CD14-positive monocyte (primary cell): ENCODE measurements at regions not wholly inside any gene's neighbourhood (a gene's known extent, or its start where the extent isn't known, plus 50 kb on each side); places are given as distances from the start of the nearest gene placed in this dataset.

Experiments
- DNase-seq, 3 donors: peaks; one replicate each; pipeline ENCODE4 v3.0.0-alpha.2; 2011 to 2022
- H2AFZ ChIP-seq: 2 replicates; pipeline ENCODE4 v1.6.0; 2012; ENCODE audit warnings: mild to moderate bottlenecking, low read depth, low read length, inconsistent platforms; ENCODE audit not compliant: insufficient read depth, poor library complexity, severe bottlenecking
- H3K27ac ChIP-seq, 2 donors: 1 replicate in 1 of 2; 2 replicates in 1 of 2; pipeline ENCODE4 v1.5.1; 2012 to 2013; ENCODE audit warnings: low read length in 2 of 2, control low read depth in 1 of 2, inconsistent platforms in 1 of 2, low read depth in 1 of 2, mild to moderate bottlenecking in 1 of 2
- H3K27me3 ChIP-seq, 2 donors: one replicate each; pipeline versions ENCODE4 v1.6.0 to v1.6.1; 2011 to 2013; ENCODE audit warnings: low read length in 2 of 2; ENCODE audit not compliant: control insufficient read depth in 2 of 2, insufficient read depth in 2 of 2
- H3K36me3 ChIP-seq, 2 donors: replicated peaks in 1 of 2; 1 replicate in 1 of 2; 2 replicates in 1 of 2; pipeline versions ENCODE4 v1.5.1 to v1.6.1; 2012 to 2013; ENCODE audit warnings: low read length in 2 of 2, control low read depth in 1 of 2, inconsistent platforms in 1 of 2, mild to moderate bottlenecking in 1 of 2; ENCODE audit not compliant: insufficient read depth in 2 of 2, control insufficient read depth in 1 of 2
- H3K4me1 ChIP-seq, 2 donors: 1 replicate in 1 of 2; 2 replicates in 1 of 2; pipeline versions ENCODE4 v1.5.1 to v1.6.1; 2012 to 2013; ENCODE audit warnings: low read length in 2 of 2, control low read depth in 1 of 2, inconsistent platforms in 1 of 2, mild to moderate bottlenecking in 1 of 2, moderate library complexity in 1 of 2; ENCODE audit not compliant: insufficient read depth in 2 of 2, control insufficient read depth in 1 of 2
- H3K4me2 ChIP-seq: replicated peaks from 2 replicates; pipeline ENCODE3; 2012; ENCODE audit warnings: low read length, moderate library complexity, mild to moderate bottlenecking; ENCODE audit not compliant: poor library complexity, severe bottlenecking; ENCODE audit errors: extremely low read depth
- H3K4me3 ChIP-seq, 3 experiments: fragments of 200-600 bp in 1 of 3; sonication (generic) in 1 of 3; replicated peaks in 1 of 3; 1 replicate in 2 of 3; 2 replicates in 1 of 3; pipeline ENCODE4 v1.5.1; 2011 to 2013; ENCODE audit warnings: low read length in 3 of 3, mild to moderate bottlenecking in 3 of 3, control low read depth in 2 of 3, low read depth in 2 of 3, inconsistent platforms in 1 of 3, moderate library complexity in 1 of 3
- H3K79me2 ChIP-seq: 2 replicates; pipeline ENCODE4 v1.6.0; 2012; ENCODE audit warnings: mild to moderate bottlenecking, control low read depth, inconsistent platforms, low read length, moderate library complexity; ENCODE audit not compliant: insufficient read depth
- H3K9ac ChIP-seq: 2 replicates; pipeline ENCODE4 v1.6.0; 2017; ENCODE audit warnings: low read length, mild to moderate bottlenecking; ENCODE audit not compliant: insufficient read depth, poor library complexity, severe bottlenecking
- H3K9me3 ChIP-seq, 2 donors: replicated peaks in 1 of 2; 1 replicate in 1 of 2; 2 replicates in 1 of 2; pipeline versions ENCODE4 v1.5.1 to v1.6.1; 2012 to 2013; ENCODE audit warnings: low read length in 2 of 2, control low read depth in 1 of 2; ENCODE audit not compliant: control insufficient read depth in 1 of 2, insufficient read depth in 1 of 2
- H4K20me1 ChIP-seq: 2 replicates; pipeline ENCODE4 v1.6.0; 2012; ENCODE audit warnings: mild to moderate bottlenecking, low read length, control low read depth, moderate library complexity; ENCODE audit not compliant: insufficient read depth
- H3K27ac Mint-ChIP-seq, 7 donors: one replicate each; pipeline ENCODE4 v1.8.0; 2020; ENCODE audit warnings: mild to moderate bottlenecking in 7 of 7, mixed read lengths in 7 of 7, moderate library complexity in 6 of 7, inconsistent platforms in 2 of 7
- H3K27me3 Mint-ChIP-seq, 3 donors: one replicate each; pipeline ENCODE4 v1.8.0; 2021 to 2022; ENCODE audit warnings: low read depth in 3 of 3, mild to moderate bottlenecking in 3 of 3, mixed read lengths in 3 of 3, moderate library complexity in 3 of 3, inconsistent platforms in 1 of 3
- H3K36me3 Mint-ChIP-seq, 2 donors: one replicate each; pipeline ENCODE4 v1.8.0; 2020; ENCODE audit warnings: mixed read lengths in 2 of 2, inconsistent platforms in 1 of 2, mild to moderate bottlenecking in 1 of 2
- H3K4me1 Mint-ChIP-seq: one replicate; pipeline ENCODE4 v1.8.0; 2020; ENCODE audit warnings: mild to moderate bottlenecking, mixed read lengths
- H3K4me3 Mint-ChIP-seq, 2 donors: one replicate each; pipeline ENCODE4 v1.8.0; 2020; ENCODE audit warnings: mild to moderate bottlenecking in 2 of 2, mixed read lengths in 2 of 2, moderate library complexity in 1 of 2
- H3K9me3 Mint-ChIP-seq, 7 donors: one replicate each; pipeline ENCODE4 v1.8.0; 2020 to 2022; ENCODE audit warnings: mixed read lengths in 7 of 7, mild to moderate bottlenecking in 6 of 7, moderate library complexity in 6 of 7, inconsistent platforms in 2 of 7
- WGBS: methylation state at CpG from one replicate; pipeline ENCODE4 v1.1.5; 2013; ENCODE audit warnings: missing lambda C conversion rate; ENCODE audit not compliant: insufficient coverage; 5-methylcytosine and 5-hydroxymethylcytosine counted together
- intact Hi-C, 2 donors: fragments of 100-400 bp; cut with micrococcal nuclease; formaldehyde crosslinking; loops; one replicate each; pipeline versions ENCODE4 v1.15.0 to v1.15.1; 2023
- TF ChIP-seq, protein P1 (sequence below): fragments of 200-600 bp; IDR thresholded peaks from one replicate; pipeline ENCODE4 v1.8.0; 2022; ENCODE audit warnings: antibody characterized with exemption, mild to moderate bottlenecking

DNA sequence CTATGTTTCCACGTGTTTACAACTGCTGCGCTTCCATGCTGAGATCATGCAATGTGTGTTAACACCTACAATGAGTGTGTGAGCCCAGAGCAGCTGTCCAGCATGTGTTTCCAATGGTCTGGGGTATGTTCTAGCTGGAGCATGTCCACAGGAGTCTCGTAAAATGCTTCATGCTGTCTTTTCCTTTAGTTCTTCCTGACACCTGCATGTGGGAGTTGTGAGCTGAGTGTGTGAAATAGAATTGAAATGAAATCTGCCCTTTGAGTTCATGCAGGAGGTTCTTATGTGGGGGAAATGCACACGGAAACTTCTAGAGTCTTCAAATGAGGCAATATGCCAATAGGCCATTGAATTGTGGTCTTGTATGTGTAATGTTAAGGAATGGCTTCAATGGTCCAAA is 205.1 kb downstream of the RND3 start:
- no peaks in the 10 kb centered on the region for H3K27me3 Mint-ChIP-seq
- Histone ChIP-seq H4K20me1 (no peaks in the 10 kb centered on the region), H3K27me3 (no peaks in the 10 kb centered on the region), H3K79me2 (no peaks in the 10 kb centered on the region), H2AFZ (no peak overlapping the region), H3K4me3 (no peak overlapping the region), H3K36me3 (no peaks in the 10 kb centered on the region), H3K4me1 (no peaks in the 10 kb centered on the region), H3K27ac (no peak overlapping the region), H3K9me3 (peaks cover 7 to 16% of the 10 kb centered on the region in 2 donors), H3K9ac (no peak overlapping the region), H3K4me2 (no peak overlapping the region)
- intact Hi-C loops = no loop called here
- H3K9me3 Mint-ChIP-seq = peaks cover 2 to 12% (median 5%) of the 10 kb centered on the region in 7 donors
- H3K4me1 Mint-ChIP-seq = no peaks in the 10 kb centered on the region
- 100% methylated on average over 2 of the region's 4 CpGs for WGBS
- no peak for DNase-seq
- TF ChIP-seq, protein P1, sequence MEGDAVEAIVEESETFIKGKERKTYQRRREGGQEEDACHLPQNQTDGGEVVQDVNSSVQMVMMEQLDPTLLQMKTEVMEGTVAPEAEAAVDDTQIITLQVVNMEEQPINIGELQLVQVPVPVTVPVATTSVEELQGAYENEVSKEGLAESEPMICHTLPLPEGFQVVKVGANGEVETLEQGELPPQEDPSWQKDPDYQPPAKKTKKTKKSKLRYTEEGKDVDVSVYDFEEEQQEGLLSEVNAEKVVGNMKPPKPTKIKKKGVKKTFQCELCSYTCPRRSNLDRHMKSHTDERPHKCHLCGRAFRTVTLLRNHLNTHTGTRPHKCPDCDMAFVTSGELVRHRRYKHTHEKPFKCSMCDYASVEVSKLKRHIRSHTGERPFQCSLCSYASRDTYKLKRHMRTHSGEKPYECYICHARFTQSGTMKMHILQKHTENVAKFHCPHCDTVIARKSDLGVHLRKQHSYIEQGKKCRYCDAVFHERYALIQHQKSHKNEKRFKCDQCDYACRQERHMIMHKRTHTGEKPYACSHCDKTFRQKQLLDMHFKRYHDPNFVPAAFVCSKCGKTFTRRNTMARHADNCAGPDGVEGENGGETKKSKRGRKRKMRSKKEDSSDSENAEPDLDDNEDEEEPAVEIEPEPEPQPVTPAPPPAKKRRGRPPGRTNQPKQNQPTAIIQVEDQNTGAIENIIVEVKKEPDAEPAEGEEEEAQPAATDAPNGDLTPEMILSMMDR = no peak
- H3K36me3 Mint-ChIP-seq = no peaks in the 10 kb centered on the region
- H3K4me3 Mint-ChIP-seq = no peak overlapping the region
- H3K27ac Mint-ChIP-seq = no peak overlapping the region

DNA sequence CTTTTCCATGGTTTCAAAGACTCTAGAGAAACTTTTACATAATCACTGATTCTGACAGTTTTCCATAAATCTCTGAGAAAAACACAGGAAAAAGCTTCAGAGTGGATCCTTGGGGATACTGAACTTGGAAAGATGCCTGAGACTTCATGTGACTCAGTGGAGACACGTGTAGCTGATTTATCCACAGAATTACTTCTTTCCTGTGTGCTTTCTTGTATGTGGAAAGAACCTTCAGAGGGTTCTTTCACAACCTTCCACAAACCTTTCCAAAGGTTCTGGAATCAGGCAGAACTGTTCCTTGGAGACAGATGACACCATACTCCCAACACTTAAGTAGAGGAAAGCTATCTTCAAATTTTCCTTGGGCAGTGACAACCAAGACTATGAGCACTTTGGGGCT is 207.2 kb downstream of the RND3 start:
- Histone ChIP-seq H3K27me3 (no peaks in the 10 kb centered on the region), H3K36me3 (no peaks in the 10 kb centered on the region), H3K4me3 (no peak overlapping the region), H2AFZ (no peak overlapping the region), H3K27ac (no peak overlapping the region), H4K20me1 (no peaks in the 10 kb centered on the region), H3K4me2 (no peak overlapping the region), H3K4me1 (no peaks in the 10 kb centered on the region), H3K9ac (no peak overlapping the region), H3K79me2 (no peaks in the 10 kb centered on the region), H3K9me3 (peaks cover 15 to 31% of the 10 kb centered on the region in 2 donors)
- H3K9me3 Mint-ChIP-seq = peaks cover 3 to 20% (median 11%) of the 10 kb centered on the region in 7 donors
- H3K36me3 Mint-ChIP-seq = no peaks in the 10 kb centered on the region
- TF ChIP-seq, protein P1 = no peak
- DNase-seq = no peak
- intact Hi-C loops = no loop called here
- H3K27me3 Mint-ChIP-seq = no peaks in the 10 kb centered on the region
- no peak overlapping the region for H3K27ac Mint-ChIP-seq
- no peaks in the 10 kb centered on the region for H3K4me1 Mint-ChIP-seq
- WGBS = no CpG with 5 or more reads among the region's 1 CpG
- no peak overlapping the region for H3K4me3 Mint-ChIP-seq
